Hepatocyte (in vitro differentiated cells): ENCODE measurements at regions not wholly inside any gene's neighbourhood (a gene's known extent, or its start where the extent isn't known, plus 50 kb on each side); places are given as distances from the start of the nearest gene placed in this dataset.
"Not testable (repeated sequence)": the region's sequence is repeated elsewhere in the genome, so short reads cannot be mapped to it uniquely, and the experiment has no call there.

ENCODE experiments used
- CTCF ChIP-seq: fragments of 200-600 bp; sonication (generic); IDR thresholded peaks from 2 replicates; pipeline ENCODE4 v1.5.1; 2016; ENCODE audit warnings: antibody characterized with exemption, mild to moderate bottlenecking; ENCODE audit not compliant: poor library complexity
- EZH2phosphoT487 ChIP-seq: fragments of 200-600 bp; sonication (generic); IDR thresholded peaks from one replicate; pipeline ENCODE4 v1.6.1; 2018; ENCODE audit warnings: antibody characterized with exemption, mild to moderate bottlenecking, low read depth, moderate library complexity; ENCODE audit not compliant: unreplicated experiment, severe bottlenecking

- not testable (repeated sequence) for TF ChIP-seq EZH2phosphoT487, CTCF
Observed at GRCh38 chr7:81182056-81182455, 263.2 kb upstream of the SEMA3C start.
